Fibroblast of the aortic adventitia (primary cell): ENCODE measurements at regions not wholly inside any gene's neighbourhood (a gene's known extent, or its start where the extent isn't known, plus 50 kb on each side); places are given as distances from the start of the nearest gene placed in this dataset.

Experiments
- DNase-seq: peaks from one replicate; pipeline ENCODE4 v3.0.0-alpha.2; 2010; ENCODE audit warnings: low read depth
- H3K4me3 ChIP-seq: 2 replicates; pipeline ENCODE4 v1.5.1; 2011; ENCODE audit warnings: low read depth, mild to moderate bottlenecking, control low read depth, low read length, moderate library complexity
- TF ChIP-seq, protein P1 (sequence below): IDR thresholded peaks from 2 replicates; pipeline ENCODE4 v1.5.1; 2011; ENCODE audit warnings: mild to moderate bottlenecking, low read length, control low read depth, inconsistent platforms; ENCODE audit not compliant: insufficient read depth

- H3K4me3 ChIP-seq, result no peak overlapping the region
- TF ChIP-seq, protein P1, sequence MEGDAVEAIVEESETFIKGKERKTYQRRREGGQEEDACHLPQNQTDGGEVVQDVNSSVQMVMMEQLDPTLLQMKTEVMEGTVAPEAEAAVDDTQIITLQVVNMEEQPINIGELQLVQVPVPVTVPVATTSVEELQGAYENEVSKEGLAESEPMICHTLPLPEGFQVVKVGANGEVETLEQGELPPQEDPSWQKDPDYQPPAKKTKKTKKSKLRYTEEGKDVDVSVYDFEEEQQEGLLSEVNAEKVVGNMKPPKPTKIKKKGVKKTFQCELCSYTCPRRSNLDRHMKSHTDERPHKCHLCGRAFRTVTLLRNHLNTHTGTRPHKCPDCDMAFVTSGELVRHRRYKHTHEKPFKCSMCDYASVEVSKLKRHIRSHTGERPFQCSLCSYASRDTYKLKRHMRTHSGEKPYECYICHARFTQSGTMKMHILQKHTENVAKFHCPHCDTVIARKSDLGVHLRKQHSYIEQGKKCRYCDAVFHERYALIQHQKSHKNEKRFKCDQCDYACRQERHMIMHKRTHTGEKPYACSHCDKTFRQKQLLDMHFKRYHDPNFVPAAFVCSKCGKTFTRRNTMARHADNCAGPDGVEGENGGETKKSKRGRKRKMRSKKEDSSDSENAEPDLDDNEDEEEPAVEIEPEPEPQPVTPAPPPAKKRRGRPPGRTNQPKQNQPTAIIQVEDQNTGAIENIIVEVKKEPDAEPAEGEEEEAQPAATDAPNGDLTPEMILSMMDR, result no peak
- DNase-seq, result no peak
These were observed 625.9 kb upstream of the RAG2 start for GRCh38 chr11:37223962-37224361.

- no peak overlapping the region for H3K4me3 ChIP-seq
- TF ChIP-seq, protein P1, result no peak
- DNase-seq, result no peak
These were observed 605.0 kb upstream of the RAG2 start for GRCh38 chr11:37203006-37203405.

GRCh38 chr11:37199082-37199481 is 601.0 kb upstream of the RAG2 start:
- DNase-seq, result no peak
- no peak overlapping the region for H3K4me3 ChIP-seq
- TF ChIP-seq, protein P1, result no peak

GRCh38 chr11:37184326-37184725 is 586.3 kb upstream of the RAG2 start:
- TF ChIP-seq, protein P1, result no peak
- H3K4me3 ChIP-seq, result no peak overlapping the region
- no peak for DNase-seq

DNA sequence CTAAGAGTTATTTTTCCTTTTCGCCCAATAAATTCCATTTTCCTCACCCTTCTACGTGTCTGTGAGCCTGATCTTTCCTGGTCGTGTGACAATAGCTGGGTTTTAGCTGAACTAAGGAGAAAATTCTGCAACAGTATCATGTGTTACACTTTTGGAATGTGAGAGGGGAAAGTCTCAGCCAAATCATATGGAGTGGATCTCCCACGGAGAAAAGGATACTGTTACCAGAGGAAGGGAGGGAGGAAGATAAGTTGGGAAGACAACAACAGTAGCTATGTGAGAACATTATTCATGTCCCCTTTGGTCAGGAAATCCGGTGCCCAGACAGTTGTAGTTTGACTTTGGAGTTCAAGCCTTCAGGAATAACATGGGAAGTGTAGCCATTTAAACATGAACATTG is 584.0 kb upstream of the RAG2 start:
- DNase-seq, result no peak
- TF ChIP-seq, protein P1, result no peak
- no peak overlapping the region for H3K4me3 ChIP-seq

- no peak overlapping the region for H3K4me3 ChIP-seq
- DNase-seq, result no peak
- TF ChIP-seq, protein P1, result no peak
These were observed 579.7 kb upstream of the RAG2 start for GRCh38 chr11:37177721-37178120.

DNA sequence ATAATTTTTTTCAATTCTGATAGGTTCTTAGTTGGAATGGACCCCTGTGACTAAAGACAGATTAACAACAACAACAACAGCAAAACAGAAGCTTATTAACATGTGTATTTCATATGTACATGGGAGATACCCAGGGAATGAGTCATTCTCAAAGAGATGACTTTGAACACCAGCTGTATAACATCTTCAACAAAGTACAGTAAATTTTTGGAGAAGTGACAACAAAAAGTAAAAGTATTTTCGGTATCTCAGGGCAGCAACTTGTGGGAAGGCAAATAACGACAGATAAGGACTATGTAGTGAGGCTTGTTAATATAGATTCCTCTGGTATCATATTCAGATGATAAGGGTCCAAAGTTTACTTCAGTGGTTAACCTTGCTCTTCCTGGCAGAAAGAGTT is 573.4 kb upstream of the RAG2 start:
- no peak for DNase-seq
- TF ChIP-seq, protein P1, result no peak
- no peak overlapping the region for H3K4me3 ChIP-seq
